MM.1S (cell line): ENCODE measurements at regions not wholly inside any gene's neighbourhood (a gene's known extent, or its start where the extent isn't known, plus 50 kb on each side); places are given as distances from the start of the nearest gene placed in this dataset.

Source experiments
- DNase-seq: peaks from one replicate; pipeline ENCODE4 v3.0.0-alpha.2; 2015
- H2AFZ ChIP-seq: fragments of 300-600 bp; sonication (generic); 2 replicates; pipeline ENCODE4 v1.6.0; 2016; ENCODE audit warnings: antibody characterized with exemption, low read length
- H3F3A ChIP-seq: fragments of 300-600 bp; sonication (generic); 2 replicates; pipeline ENCODE4 v1.6.1; 2016; ENCODE audit warnings: mild to moderate bottlenecking, antibody characterized with exemption, low read length, moderate library complexity, mixed read lengths; ENCODE audit not compliant: insufficient read depth
- H3K27ac ChIP-seq: fragments of 300-600 bp; sonication (generic); 2 replicates; pipeline ENCODE4 v1.5.1; 2016; ENCODE audit warnings: mild to moderate bottlenecking, low read length
- H3K27me3 ChIP-seq: fragments of 300-600 bp; sonication (generic); replicated peaks from 2 replicates; pipeline ENCODE4 v1.6.0; 2016; ENCODE audit warnings: low read length; ENCODE audit not compliant: insufficient read depth
- H3K36me3 ChIP-seq: fragments of 300-600 bp; sonication (generic); replicated peaks from 2 replicates; pipeline ENCODE4 v1.6.1; 2016; ENCODE audit warnings: mild to moderate bottlenecking, low read length, mixed read lengths; ENCODE audit not compliant: insufficient read depth
- H3K4me1 ChIP-seq: fragments of 300-600 bp; sonication (generic); 2 replicates; pipeline ENCODE4 v1.6.1; 2016; ENCODE audit warnings: low read length, mixed read lengths
- H3K4me2 ChIP-seq: fragments of 300-600 bp; sonication (generic); 2 replicates; pipeline ENCODE4 v1.6.0; 2016; ENCODE audit warnings: low read depth, low read length
- H3K4me3 ChIP-seq: fragments of 300-600 bp; sonication (generic); 2 replicates; pipeline ENCODE4 v1.5.1; 2016; ENCODE audit warnings: low read length, mixed read lengths
- H3K79me2 ChIP-seq: fragments of 300-600 bp; sonication (generic); 2 replicates; pipeline ENCODE4 v1.6.1; 2016; ENCODE audit warnings: mixed run types, low read length, mixed read lengths
- H3K9ac ChIP-seq: fragments of 300-600 bp; sonication (generic); 2 replicates; pipeline ENCODE4 v1.6.1; 2016; ENCODE audit warnings: low read length, mixed read lengths
- H3K9me2 ChIP-seq: fragments of 300-600 bp; sonication (generic); replicated peaks from 2 replicates; pipeline ENCODE4 v1.6.1; 2016; ENCODE audit warnings: mild to moderate bottlenecking, low read length, mixed read lengths; ENCODE audit not compliant: insufficient read depth
- H3K9me3 ChIP-seq: fragments of 300-600 bp; sonication (generic); replicated peaks from 2 replicates; pipeline ENCODE4 v1.6.1; 2016; ENCODE audit warnings: mild to moderate bottlenecking, low read length, mixed read lengths; ENCODE audit not compliant: insufficient read depth
- H4K20me1 ChIP-seq: fragments of 300-600 bp; sonication (generic); 2 replicates; pipeline ENCODE4 v1.6.1; 2016; ENCODE audit warnings: mild to moderate bottlenecking, low read length, moderate library complexity, mixed read lengths; ENCODE audit not compliant: insufficient read depth
- EZH2 ChIP-seq: fragments of 300-600 bp; sonication (generic); optimal IDR thresholded peaks from 2 replicates; pipeline ENCODE3; 2017; ENCODE audit warnings: low read depth, mild to moderate bottlenecking, antibody characterized with exemption, low read length, mixed read lengths
- EZH2phosphoT487 ChIP-seq: fragments of 300-600 bp; sonication (generic); IDR thresholded peaks from 2 replicates; pipeline ENCODE4 v1.6.1; 2018; ENCODE audit warnings: antibody characterized with exemption, low read length
- TF ChIP-seq, protein P1 (sequence below): fragments of 300-600 bp; sonication (generic); IDR thresholded peaks from 2 replicates; pipeline ENCODE4 v1.5.1; 2016; ENCODE audit warnings: antibody characterized with exemption, low read length, mixed read lengths

- no peaks in the 10 kb centered on the region for H3K79me2 ChIP-seq
- H3K36me3 ChIP-seq = no peaks in the 10 kb centered on the region
- TF ChIP-seq EZH2 (no peak), EZH2phosphoT487 (no peak)
- TF ChIP-seq, protein P1, sequence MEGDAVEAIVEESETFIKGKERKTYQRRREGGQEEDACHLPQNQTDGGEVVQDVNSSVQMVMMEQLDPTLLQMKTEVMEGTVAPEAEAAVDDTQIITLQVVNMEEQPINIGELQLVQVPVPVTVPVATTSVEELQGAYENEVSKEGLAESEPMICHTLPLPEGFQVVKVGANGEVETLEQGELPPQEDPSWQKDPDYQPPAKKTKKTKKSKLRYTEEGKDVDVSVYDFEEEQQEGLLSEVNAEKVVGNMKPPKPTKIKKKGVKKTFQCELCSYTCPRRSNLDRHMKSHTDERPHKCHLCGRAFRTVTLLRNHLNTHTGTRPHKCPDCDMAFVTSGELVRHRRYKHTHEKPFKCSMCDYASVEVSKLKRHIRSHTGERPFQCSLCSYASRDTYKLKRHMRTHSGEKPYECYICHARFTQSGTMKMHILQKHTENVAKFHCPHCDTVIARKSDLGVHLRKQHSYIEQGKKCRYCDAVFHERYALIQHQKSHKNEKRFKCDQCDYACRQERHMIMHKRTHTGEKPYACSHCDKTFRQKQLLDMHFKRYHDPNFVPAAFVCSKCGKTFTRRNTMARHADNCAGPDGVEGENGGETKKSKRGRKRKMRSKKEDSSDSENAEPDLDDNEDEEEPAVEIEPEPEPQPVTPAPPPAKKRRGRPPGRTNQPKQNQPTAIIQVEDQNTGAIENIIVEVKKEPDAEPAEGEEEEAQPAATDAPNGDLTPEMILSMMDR = no peak
- no peaks in the 10 kb centered on the region for H4K20me1 ChIP-seq
- H3F3A ChIP-seq = no peaks in the 10 kb centered on the region
- no peak overlapping the region for H3K4me2 ChIP-seq
- no peaks in the 10 kb centered on the region for H3K9me3 ChIP-seq
- no peak for DNase-seq
- H3K4me1 ChIP-seq = no peaks in the 10 kb centered on the region
- no peak overlapping the region for H3K4me3 ChIP-seq
- H2AFZ ChIP-seq = no peak overlapping the region
- H3K27ac ChIP-seq = no peak overlapping the region
- H3K9ac ChIP-seq = no peak overlapping the region
- H3K9me2 ChIP-seq = no peaks in the 10 kb centered on the region
- H3K27me3 ChIP-seq = no peaks in the 10 kb centered on the region
Observed at GRCh38 chr10:111600772-111601171, 523.9 kb downstream of the ADRA2A start.

GRCh38 chr10:111612273-111612672, 535.4 kb downstream of the ADRA2A start:
- H3K27ac ChIP-seq = no peak overlapping the region
- H2AFZ ChIP-seq = no peak overlapping the region
- no peak for DNase-seq
- no peaks in the 10 kb centered on the region for H3K36me3 ChIP-seq
- H3K79me2 ChIP-seq = no peaks in the 10 kb centered on the region
- H3K9ac ChIP-seq = no peak overlapping the region
- no peaks in the 10 kb centered on the region for H4K20me1 ChIP-seq
- H3K27me3 ChIP-seq = no peaks in the 10 kb centered on the region
- H3K4me1 ChIP-seq = no peaks in the 10 kb centered on the region
- no peak overlapping the region for H3K4me3 ChIP-seq
- no peak for TF ChIP-seq EZH2
- TF ChIP-seq EZH2phosphoT487 = no peak
- TF ChIP-seq, protein P1 = no peak
- no peaks in the 10 kb centered on the region for H3K9me3 ChIP-seq
- H3K4me2 ChIP-seq = no peak overlapping the region
- H3F3A ChIP-seq = no peaks in the 10 kb centered on the region
- H3K9me2 ChIP-seq = no peaks in the 10 kb centered on the region

- Histone ChIP-seq H2AFZ (no peak overlapping the region), H3K4me2 (no peak overlapping the region), H3K4me1 (no peaks in the 10 kb centered on the region), H3K27ac (no peak overlapping the region), H3K27me3 (no peaks in the 10 kb centered on the region), H3F3A (no peaks in the 10 kb centered on the region), H3K4me3 (no peak overlapping the region), H3K9me3 (no peaks in the 10 kb centered on the region), H3K9me2 (no peaks in the 10 kb centered on the region), H3K79me2 (no peaks in the 10 kb centered on the region), H3K9ac (no peak overlapping the region), H4K20me1 (no peaks in the 10 kb centered on the region), H3K36me3 (no peaks in the 10 kb centered on the region)
- no peak for TF ChIP-seq EZH2phosphoT487
- TF ChIP-seq, protein P1 = no peak
- no peak for TF ChIP-seq EZH2
- DNase-seq = no peak
Observed at GRCh38 chr10:111634191-111634590, 549.4 kb downstream of the GPAM start.

GRCh38 chr10:111646021-111646420, 537.5 kb downstream of the GPAM start:
- Histone ChIP-seq H4K20me1 (no peaks in the 10 kb centered on the region), H3K9ac (no peak overlapping the region), H3K9me3 (no peaks in the 10 kb centered on the region), H3F3A (no peaks in the 10 kb centered on the region), H3K9me2 (no peaks in the 10 kb centered on the region), H3K4me1 (no peaks in the 10 kb centered on the region), H3K4me3 (no peak overlapping the region), H3K79me2 (no peaks in the 10 kb centered on the region), H3K4me2 (no peak overlapping the region), H3K27ac (no peak overlapping the region), H2AFZ (no peak overlapping the region), H3K36me3 (no peaks in the 10 kb centered on the region), H3K27me3 (no peaks in the 10 kb centered on the region)
- no peak for DNase-seq
- TF ChIP-seq EZH2 = no peak
- TF ChIP-seq, protein P1 = no peak
- no peak for TF ChIP-seq EZH2phosphoT487
